Upper lobe of left lung (tissue), 6 donors: ENCODE measurements at regions not wholly inside any gene's neighbourhood (a gene's known extent, or its start where the extent isn't known, plus 50 kb on each side); places are given as distances from the start of the nearest gene placed in this dataset.

ENCODE experiments used
- ATAC-seq, 2 donors: fragments of 200-7000 bp; cut with Tn5 transposase; one replicate each; pipeline ENCODE4 v1.9.1; 2022; ENCODE audit warnings: mild to moderate bottlenecking in 2 of 2, moderate library complexity in 2 of 2; ENCODE audit not compliant: low FRiP score in 2 of 2
- DNase-seq, 2 donors: peaks; one replicate each; pipeline ENCODE4 v3.0.0-alpha.2; 2019 to 2020
- H3K27ac ChIP-seq, 4 donors: fragments of 200-600 bp; sonication (generic); one replicate each; pipeline ENCODE4 v1.5.1; 2016 to 2019
- H3K27me3 ChIP-seq, 4 donors: fragments of 200-600 bp; sonication (generic); one replicate each; pipeline ENCODE4 v1.5.1; 2017 to 2019
- H3K36me3 ChIP-seq, 4 donors: fragments of 200-600 bp; sonication (generic); one replicate each; pipeline ENCODE4 v1.5.1; 2016 to 2019
- H3K4me1 ChIP-seq, 4 donors: fragments of 200-600 bp; sonication (generic); one replicate each; pipeline ENCODE4 v1.5.1; 2018 to 2019
- H3K4me3 ChIP-seq, 4 donors: fragments of 200-600 bp; sonication (generic); one replicate each; pipeline ENCODE4 v1.5.1; 2017 to 2019; ENCODE audit warnings: mild to moderate bottlenecking in 2 of 4, moderate library complexity in 1 of 4
- H3K9me3 ChIP-seq, 4 donors: fragments of 200-600 bp; sonication (generic); one replicate each; pipeline ENCODE4 v1.5.1; 2018 to 2019
- EP300 ChIP-seq, 4 donors: sonication (generic); formaldehyde crosslinking; IDR thresholded peaks; one replicate each; pipeline ENCODE4 v1.5.1; 2017; ENCODE audit warnings: antibody characterized with exemption in 4 of 4, control low read depth in 2 of 4
- POLR2A ChIP-seq, 4 donors: fragments of 450-650 bp; IDR thresholded peaks; one replicate each; pipeline ENCODE4 v1.5.1; 2016 to 2017; ENCODE audit warnings: antibody characterized with exemption in 4 of 4, mild to moderate bottlenecking in 2 of 4
- POLR2AphosphoS5 ChIP-seq, 2 donors: sonication (generic); formaldehyde crosslinking; IDR thresholded peaks; one replicate each; pipeline ENCODE4 v1.5.1; 2017; ENCODE audit warnings: antibody characterized with exemption in 2 of 2
- WGBS, 2 donors: methylation state at CpG; one replicate each; pipeline ENCODE4 v1.1.5; 2017 to 2018; 5-methylcytosine and 5-hydroxymethylcytosine counted together
- TF ChIP-seq, protein P1 (sequence below), 6 experiments: fragments of 450-650 bp in 4 of 6; fragments of 200-600 bp in 2 of 6; sonication (generic) in 2 of 6; IDR thresholded peaks; one replicate each; pipeline ENCODE4 v1.5.1; 2016 to 2019; ENCODE audit warnings: antibody characterized with exemption in 6 of 6
- donor health status: DM: no; HTN: no; CAD: no; lungs with moderate emphysema.
- donor health status: DM: no; HTN: yes; CAD: no; lungs with severe emphysema.

- TF ChIP-seq EP300 (IDR thresholded peaks at IDR 0.05) = no peak
- TF ChIP-seq POLR2AphosphoS5 (IDR thresholded peaks at IDR 0.05) = no peak
- no peak for TF ChIP-seq POLR2A (IDR thresholded peaks at IDR 0.05)
- TF ChIP-seq, protein P1, sequence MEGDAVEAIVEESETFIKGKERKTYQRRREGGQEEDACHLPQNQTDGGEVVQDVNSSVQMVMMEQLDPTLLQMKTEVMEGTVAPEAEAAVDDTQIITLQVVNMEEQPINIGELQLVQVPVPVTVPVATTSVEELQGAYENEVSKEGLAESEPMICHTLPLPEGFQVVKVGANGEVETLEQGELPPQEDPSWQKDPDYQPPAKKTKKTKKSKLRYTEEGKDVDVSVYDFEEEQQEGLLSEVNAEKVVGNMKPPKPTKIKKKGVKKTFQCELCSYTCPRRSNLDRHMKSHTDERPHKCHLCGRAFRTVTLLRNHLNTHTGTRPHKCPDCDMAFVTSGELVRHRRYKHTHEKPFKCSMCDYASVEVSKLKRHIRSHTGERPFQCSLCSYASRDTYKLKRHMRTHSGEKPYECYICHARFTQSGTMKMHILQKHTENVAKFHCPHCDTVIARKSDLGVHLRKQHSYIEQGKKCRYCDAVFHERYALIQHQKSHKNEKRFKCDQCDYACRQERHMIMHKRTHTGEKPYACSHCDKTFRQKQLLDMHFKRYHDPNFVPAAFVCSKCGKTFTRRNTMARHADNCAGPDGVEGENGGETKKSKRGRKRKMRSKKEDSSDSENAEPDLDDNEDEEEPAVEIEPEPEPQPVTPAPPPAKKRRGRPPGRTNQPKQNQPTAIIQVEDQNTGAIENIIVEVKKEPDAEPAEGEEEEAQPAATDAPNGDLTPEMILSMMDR (IDR thresholded peaks at IDR 0.05) = no peak
- Histone ChIP-seq H3K27me3 (no peaks in the 10 kb centered on the region), H3K4me1 (no peaks in the 10 kb centered on the region), H3K36me3 (no peaks in the 10 kb centered on the region), H3K27ac (no peak overlapping the region), H3K9me3 (no peaks in the 10 kb centered on the region), H3K4me3 (no peak overlapping the region)
- DNase-seq (no peak), ATAC-seq (no peak)
- WGBS, 2 donors = 91 to 94% methylated on average over 1 of the region's 1 CpG
Observed at GRCh38 chr6:164195942-164196281, 781.4 kb downstream of the QKI start.

DNA sequence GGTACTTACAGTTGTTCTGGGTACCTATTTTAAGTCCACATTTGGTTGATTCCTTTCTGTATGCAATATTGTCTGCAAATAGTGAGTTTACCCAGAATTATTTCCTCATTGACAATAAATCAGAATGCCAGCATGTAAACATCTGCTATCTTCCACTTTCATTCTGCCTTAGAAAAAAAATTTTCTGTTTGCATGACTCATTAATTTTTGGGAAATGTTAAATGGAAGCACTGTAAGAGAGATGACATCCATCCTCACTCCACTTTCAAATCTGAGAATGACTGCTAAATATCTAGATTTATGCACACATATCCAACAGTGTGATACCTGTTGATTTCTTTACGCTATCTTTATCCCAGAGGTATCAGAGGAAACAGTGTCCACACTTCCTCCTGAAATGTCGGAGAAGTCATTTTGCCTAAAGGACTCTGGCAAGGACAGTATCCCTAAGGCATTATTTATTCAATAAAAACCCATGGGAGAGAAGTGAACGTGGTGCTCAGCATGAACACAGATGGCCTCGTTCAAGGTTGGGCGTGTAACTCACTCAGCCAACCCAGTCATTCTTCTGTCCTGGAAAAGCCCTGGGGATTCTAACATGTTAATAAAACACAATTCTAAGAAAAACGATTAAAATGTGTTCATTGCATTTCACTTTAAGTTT is 780.9 kb downstream of the QKI start:
- no peak for ATAC-seq
- Histone ChIP-seq H3K27ac (no peak overlapping the region), H3K4me1 (no peaks in the 10 kb centered on the region), H3K4me3 (no peak overlapping the region), H3K9me3 (no peaks in the 10 kb centered on the region), H3K36me3 (no peaks in the 10 kb centered on the region), H3K27me3 (no peaks in the 10 kb centered on the region)
- 81 to 82% methylated on average over 6 of the region's 6 CpGs for WGBS, 2 donors
- no peak for DNase-seq
- TF ChIP-seq POLR2A (IDR thresholded peaks at IDR 0.05) = no peak
- TF ChIP-seq EP300 (IDR thresholded peaks at IDR 0.05) = no peak
- no peak for TF ChIP-seq POLR2AphosphoS5 (IDR thresholded peaks at IDR 0.05)
- TF ChIP-seq, protein P1 (IDR thresholded peaks at IDR 0.05) = no peak

DNA sequence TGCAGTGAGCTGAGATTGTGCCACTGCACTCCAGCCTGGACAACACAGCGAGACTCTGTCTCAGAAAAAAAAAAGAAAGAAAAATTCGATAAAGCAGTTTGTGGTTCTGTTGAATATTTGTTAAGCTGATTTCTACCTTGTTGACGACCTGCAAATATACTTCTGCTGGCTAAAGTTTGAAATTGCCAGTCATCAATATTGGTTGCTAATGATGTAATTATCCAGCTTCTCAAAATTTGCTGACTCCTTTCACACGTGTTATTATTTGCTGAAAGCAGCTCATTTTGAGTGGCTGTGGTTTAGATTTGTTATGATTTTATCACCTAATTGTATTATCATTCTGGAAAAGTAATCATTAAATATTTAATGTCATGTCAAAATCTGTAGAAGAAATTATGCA is 774.3 kb downstream of the QKI start:
- Histone ChIP-seq H3K36me3 (no peaks in the 10 kb centered on the region), H3K4me3 (no peak overlapping the region), H3K27me3 (no peaks in the 10 kb centered on the region), H3K9me3 (no peaks in the 10 kb centered on the region), H3K27ac (no peak overlapping the region), H3K4me1 (no peaks in the 10 kb centered on the region)
- ATAC-seq (no peak), DNase-seq (no peak)
- no peak for TF ChIP-seq POLR2AphosphoS5 (IDR thresholded peaks at IDR 0.05)
- no peak for TF ChIP-seq EP300 (IDR thresholded peaks at IDR 0.05)
- TF ChIP-seq, protein P1 (IDR thresholded peaks at IDR 0.05) = no peak
- no peak for TF ChIP-seq POLR2A (IDR thresholded peaks at IDR 0.05)
- 86 to 88% methylated on average over 4 of the region's 4 CpGs for WGBS, 2 donors

GRCh38 chr6:164185471-164185871 is 771.0 kb downstream of the QKI start:
- Histone ChIP-seq H3K27ac (no peak overlapping the region), H3K4me1 (no peaks in the 10 kb centered on the region), H3K4me3 (no peak overlapping the region), H3K36me3 (no peaks in the 10 kb centered on the region), H3K27me3 (no peaks in the 10 kb centered on the region), H3K9me3 (no peaks in the 10 kb centered on the region)
- TF ChIP-seq POLR2AphosphoS5 (IDR thresholded peaks at IDR 0.05) (peak in 1 of 2 donors; percentile 18), EP300 (IDR thresholded peaks at IDR 0.05) (no peak)
- no peak for ATAC-seq
- WGBS, 2 donors = 57 to 89% methylated on average over 7 of the region's 7 CpGs
- no peak for DNase-seq

DNA sequence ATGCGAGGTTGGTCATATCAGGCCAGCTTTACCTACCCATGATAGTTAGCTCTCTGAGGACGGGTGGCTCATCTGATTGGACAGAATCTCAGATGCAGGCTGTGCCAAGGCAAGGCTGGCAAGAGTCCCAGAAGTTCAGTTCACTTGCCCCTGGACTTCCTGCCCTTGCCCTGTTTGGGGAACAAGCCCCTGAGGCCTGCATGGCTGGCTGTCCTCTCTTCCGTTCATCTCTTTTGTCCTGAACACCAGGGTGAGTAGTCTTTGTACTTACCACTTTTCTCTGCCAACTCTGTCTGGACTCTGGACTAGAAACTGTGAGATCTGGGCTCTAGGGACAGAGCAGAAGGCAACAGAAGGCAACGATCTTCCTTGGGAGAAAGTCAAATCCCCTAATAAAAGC is 769.9 kb downstream of the QKI start:
- DNase-seq = no peak
- WGBS, 2 donors = 75 to 76% methylated on average over 4 of the region's 4 CpGs

More for the DNA sequence above, 769.9 kb downstream of the QKI start:
- Histone ChIP-seq H3K27me3 (no peaks in the 10 kb centered on the region), H3K4me1 (no peaks in the 10 kb centered on the region), H3K36me3 (no peaks in the 10 kb centered on the region), H3K9me3 (no peaks in the 10 kb centered on the region), H3K4me3 (no peak overlapping the region), H3K27ac (no peak overlapping the region)
- ATAC-seq = no peak
- TF ChIP-seq POLR2AphosphoS5 (IDR thresholded peaks at IDR 0.05) = no peak
- TF ChIP-seq, protein P1 (IDR thresholded peaks at IDR 0.05) = no peak
- TF ChIP-seq POLR2A (IDR thresholded peaks at IDR 0.05) = no peak
- TF ChIP-seq EP300 (IDR thresholded peaks at IDR 0.05) = no peak
